Dendritic cell treated with granulocyte-macrophage colony-stimulating factor and Interleukin-4, amounts not matched to agents 40 ng/mL and 50 ng/mL, for 4 days (primary cell): ENCODE measurements at regions not wholly inside any gene's neighbourhood (a gene's known extent, or its start where the extent isn't known, plus 50 kb on each side); places are given as distances from the start of the nearest gene placed in this dataset.

Experiments used
- H3K27ac Mint-ChIP-seq: one replicate; pipeline ENCODE4 v1.8.0; 2022; ENCODE audit warnings: mild to moderate bottlenecking, mixed read lengths
- H3K27me3 Mint-ChIP-seq: one replicate; pipeline ENCODE4 v1.8.0; 2022; ENCODE audit warnings: mild to moderate bottlenecking, mixed read lengths
- H3K36me3 Mint-ChIP-seq: one replicate; pipeline ENCODE4 v1.8.0; 2022; ENCODE audit warnings: low read depth, mixed read lengths
- H3K4me1 Mint-ChIP-seq: one replicate; pipeline ENCODE4 v1.8.0; 2022; ENCODE audit warnings: low read depth, mixed read lengths
- H3K4me3 Mint-ChIP-seq: one replicate; pipeline ENCODE4 v1.8.0; 2022; ENCODE audit warnings: mild to moderate bottlenecking, moderate library complexity, mixed read lengths
- H3K9me3 Mint-ChIP-seq: one replicate; pipeline ENCODE4 v1.8.0; 2022; ENCODE audit warnings: mixed read lengths
- intact Hi-C: fragments of 100-400 bp; cut with micrococcal nuclease; formaldehyde crosslinking; loops from one replicate; pipeline ENCODE4 v1.15.0; 2022

GRCh38 chr7:33743594-33743993, 161.7 kb upstream of the BMPER start:
- Mint-ChIP-seq H3K4me1 (no peaks in the 10 kb centered on the region), H3K27ac (no peak overlapping the region), H3K27me3 (no peaks in the 10 kb centered on the region), H3K4me3 (no peak overlapping the region), H3K9me3 (no peaks in the 10 kb centered on the region), H3K36me3 (no peaks in the 10 kb centered on the region)
- intact Hi-C loops: loop anchor here (5.0 kb wide), 1 partner anchor 556 kb away; no protein-coding TSS in a partner anchor

DNA sequence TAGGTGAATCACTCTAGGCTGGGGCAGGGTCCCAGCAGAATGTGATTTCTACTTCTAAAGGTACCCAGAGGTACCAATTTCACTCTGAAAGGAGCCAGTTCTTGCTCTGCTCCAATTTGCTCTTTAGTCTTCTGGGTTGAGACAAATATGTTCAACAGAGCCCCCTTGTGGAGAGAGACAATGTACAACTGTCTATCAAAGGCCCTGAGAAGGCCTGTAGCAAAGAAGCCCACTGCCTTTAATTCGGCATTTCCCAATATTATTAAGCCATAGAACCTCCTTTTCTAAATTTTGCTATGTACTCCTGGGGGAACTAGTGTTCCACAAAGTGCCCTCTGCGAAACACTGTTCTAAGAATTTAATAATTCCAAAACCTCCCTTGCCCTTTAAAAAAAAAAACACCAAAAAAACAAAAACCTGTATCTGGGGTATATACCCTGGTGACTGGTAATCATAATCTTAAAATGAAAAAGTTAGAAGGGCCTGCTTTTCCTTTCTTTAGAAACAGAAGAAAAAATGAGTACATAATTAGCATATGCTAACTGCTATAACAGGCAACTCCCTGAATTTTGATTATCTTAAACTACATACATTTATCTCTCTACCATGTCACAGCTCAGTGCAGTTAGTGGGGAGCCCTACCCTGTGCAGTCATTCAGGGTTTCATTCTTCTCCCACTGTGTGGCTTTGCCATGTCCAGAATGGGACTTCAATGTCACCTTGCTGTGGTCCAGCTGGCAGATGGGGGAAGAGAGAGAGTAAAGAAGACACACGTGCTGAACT, 160.9 kb upstream of the BMPER start:
- Mint-ChIP-seq H3K9me3 (no peaks in the 10 kb centered on the region), H3K27me3 (no peaks in the 10 kb centered on the region), H3K36me3 (no peaks in the 10 kb centered on the region), H3K27ac (no peak overlapping the region), H3K4me1 (no peaks in the 10 kb centered on the region), H3K4me3 (no peak overlapping the region)
- intact Hi-C loops: loop anchor here (5.0 kb wide), 1 partner anchor 557 kb away; no protein-coding TSS in a partner anchor

DNA sequence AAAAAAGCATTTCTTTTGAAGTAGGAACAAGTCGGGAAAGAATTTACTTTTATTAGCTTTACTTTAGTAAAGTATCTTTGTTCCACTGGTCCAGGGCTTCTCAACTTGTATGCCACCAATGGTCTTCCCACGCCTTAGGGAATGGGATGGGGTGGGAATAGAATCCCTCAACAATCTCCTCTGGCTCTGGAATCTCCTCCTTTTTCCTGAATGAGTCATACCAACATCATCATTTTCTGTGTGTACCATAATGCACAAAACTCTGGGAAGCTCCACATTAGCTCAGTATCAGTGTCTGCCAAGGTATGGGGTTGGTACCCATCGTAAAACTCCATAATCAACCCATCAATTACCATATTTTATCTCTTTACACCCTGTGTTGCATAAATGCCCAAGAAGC, 159.4 kb upstream of the BMPER start:
- Mint-ChIP-seq H3K36me3 (no peaks in the 10 kb centered on the region), H3K27me3 (no peaks in the 10 kb centered on the region), H3K4me3 (no peak overlapping the region), H3K4me1 (no peaks in the 10 kb centered on the region), H3K27ac (no peak overlapping the region), H3K9me3 (no peaks in the 10 kb centered on the region)
- intact Hi-C loops: no loop called here

DNA sequence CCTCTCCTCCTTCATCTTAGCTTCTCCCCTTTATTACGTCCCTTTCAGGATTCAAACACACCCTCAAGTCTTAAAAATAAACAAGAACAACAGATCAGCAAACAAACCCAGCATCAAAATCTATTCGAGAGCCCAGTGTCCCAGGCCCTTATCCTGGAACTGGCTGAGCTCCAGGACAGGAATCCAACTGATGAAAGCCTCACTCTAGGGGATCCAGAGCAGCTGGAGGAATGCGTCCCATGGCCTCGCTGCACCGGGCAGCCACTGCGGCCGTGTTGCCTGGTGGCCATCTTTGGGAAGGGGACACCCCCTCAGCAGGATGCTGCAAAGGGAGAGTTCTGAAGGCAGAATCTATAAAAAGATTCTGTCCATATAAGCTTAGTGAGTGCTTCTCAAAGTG, 156.5 kb upstream of the BMPER start:
- intact Hi-C loops: no loop called here
- Mint-ChIP-seq H3K27ac (no peak overlapping the region), H3K27me3 (no peaks in the 10 kb centered on the region), H3K36me3 (no peaks in the 10 kb centered on the region), H3K4me1 (no peaks in the 10 kb centered on the region), H3K9me3 (no peaks in the 10 kb centered on the region), H3K4me3 (no peak overlapping the region)

DNA sequence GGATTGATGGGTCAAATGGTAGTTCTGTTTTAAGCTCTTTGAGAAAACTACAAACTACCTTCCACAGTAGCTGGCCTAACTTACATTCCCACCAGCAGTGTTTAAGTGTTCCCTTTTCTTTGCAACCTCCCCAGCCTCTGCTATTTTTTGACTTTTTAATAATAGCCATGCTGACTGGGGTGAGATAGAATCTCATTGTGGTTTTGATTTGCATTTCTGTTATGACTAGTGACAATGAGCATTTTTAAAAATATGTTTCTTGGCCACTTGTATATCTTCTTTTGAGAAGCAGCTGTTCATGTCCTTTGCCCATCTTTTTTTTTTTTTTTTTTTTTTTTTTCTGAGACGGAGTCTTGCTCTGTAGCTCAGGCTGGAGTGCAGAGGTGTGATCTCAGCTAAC, 155.2 kb upstream of the BMPER start:
- no peaks in the 10 kb centered on the region for H3K36me3 Mint-ChIP-seq
- H3K4me3 Mint-ChIP-seq: no peak overlapping the region
- no peaks in the 10 kb centered on the region for H3K9me3 Mint-ChIP-seq
- H3K27ac Mint-ChIP-seq: no peak overlapping the region
- no peaks in the 10 kb centered on the region for H3K27me3 Mint-ChIP-seq
- intact Hi-C loops: loop anchor here (5.0 to 10.0 kb wide), 3 partner anchors 145 to 568 kb away; no protein-coding TSS in a partner anchor
- no peaks in the 10 kb centered on the region for H3K4me1 Mint-ChIP-seq

DNA sequence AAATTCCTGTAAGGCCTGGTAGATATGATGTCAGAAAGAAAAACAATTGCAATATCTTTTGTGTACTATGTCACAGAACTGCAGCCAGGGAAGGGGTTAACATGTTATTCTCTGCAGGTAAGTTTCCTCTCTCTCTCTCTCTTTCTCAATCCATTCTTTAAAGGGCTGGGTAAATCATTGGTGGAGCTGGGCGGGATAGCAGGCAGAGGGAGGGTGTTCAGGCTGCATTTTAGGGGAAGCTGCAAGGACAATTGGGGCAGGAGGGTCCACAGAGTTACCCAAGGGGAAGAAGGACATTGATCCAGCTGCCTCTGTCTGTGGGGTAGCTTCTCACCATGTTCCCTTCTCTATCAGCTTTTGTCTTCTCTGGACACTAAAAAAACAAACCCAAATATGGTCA, 153.9 kb upstream of the BMPER start:
- intact Hi-C loops: loop anchor here (5.0 to 10.0 kb wide), 3 partner anchors 143 to 569 kb away; no protein-coding TSS in a partner anchor
- Mint-ChIP-seq H3K9me3 (no peaks in the 10 kb centered on the region), H3K4me3 (no peak overlapping the region), H3K4me1 (no peaks in the 10 kb centered on the region), H3K27me3 (no peaks in the 10 kb centered on the region), H3K27ac (no peak overlapping the region), H3K36me3 (no peaks in the 10 kb centered on the region)

GRCh38 chr7:33753881-33754525, 151.3 kb upstream of the BMPER start:
- intact Hi-C loops: loop anchor here (5.0 to 10.0 kb wide), 3 partner anchors 141 to 572 kb away; no protein-coding TSS in a partner anchor
- Mint-ChIP-seq H3K4me1 (no peaks in the 10 kb centered on the region), H3K27ac (no peak overlapping the region), H3K27me3 (no peaks in the 10 kb centered on the region), H3K9me3 (no peaks in the 10 kb centered on the region), H3K36me3 (no peaks in the 10 kb centered on the region), H3K4me3 (no peak overlapping the region)

GRCh38 chr7:33754933-33755928, 150.1 kb upstream of the BMPER start:
- Mint-ChIP-seq H3K4me3 (no peak overlapping the region), H3K4me1 (no peaks in the 10 kb centered on the region), H3K27ac (no peak overlapping the region), H3K27me3 (no peaks in the 10 kb centered on the region), H3K36me3 (no peaks in the 10 kb centered on the region), H3K9me3 (no peaks in the 10 kb centered on the region)
- intact Hi-C loops: loop anchor here (5.0 to 10.0 kb wide), 3 partner anchors 140 to 573 kb away; no protein-coding TSS in a partner anchor

DNA sequence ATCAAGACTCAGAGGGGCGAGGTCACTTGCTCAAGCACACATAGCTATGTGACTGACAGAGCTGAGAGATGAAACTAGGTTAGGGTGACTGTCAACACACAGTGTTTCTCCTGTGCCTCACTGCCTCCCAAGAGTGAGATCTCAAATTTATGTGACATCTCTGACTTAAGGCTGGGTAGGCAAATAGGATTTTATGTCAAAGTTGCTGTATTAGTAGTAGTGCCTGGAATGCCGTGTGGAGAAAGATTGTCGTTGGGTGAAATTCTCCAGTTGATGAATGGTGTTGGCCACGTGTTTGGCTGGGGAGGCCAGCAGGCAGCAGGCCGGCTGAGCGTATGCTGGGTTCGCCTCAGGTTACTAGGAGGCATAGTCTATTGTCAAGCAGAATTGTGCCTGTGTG, 148.3 kb upstream of the BMPER start:
- Mint-ChIP-seq H3K4me3 (no peak overlapping the region), H3K27ac (no peak overlapping the region), H3K4me1 (no peaks in the 10 kb centered on the region), H3K9me3 (no peaks in the 10 kb centered on the region), H3K27me3 (no peaks in the 10 kb centered on the region), H3K36me3 (no peaks in the 10 kb centered on the region)
- intact Hi-C loops: loop anchor here (10.0 kb wide), 2 partner anchors 138 to 512 kb away; no protein-coding TSS in a partner anchor

DNA sequence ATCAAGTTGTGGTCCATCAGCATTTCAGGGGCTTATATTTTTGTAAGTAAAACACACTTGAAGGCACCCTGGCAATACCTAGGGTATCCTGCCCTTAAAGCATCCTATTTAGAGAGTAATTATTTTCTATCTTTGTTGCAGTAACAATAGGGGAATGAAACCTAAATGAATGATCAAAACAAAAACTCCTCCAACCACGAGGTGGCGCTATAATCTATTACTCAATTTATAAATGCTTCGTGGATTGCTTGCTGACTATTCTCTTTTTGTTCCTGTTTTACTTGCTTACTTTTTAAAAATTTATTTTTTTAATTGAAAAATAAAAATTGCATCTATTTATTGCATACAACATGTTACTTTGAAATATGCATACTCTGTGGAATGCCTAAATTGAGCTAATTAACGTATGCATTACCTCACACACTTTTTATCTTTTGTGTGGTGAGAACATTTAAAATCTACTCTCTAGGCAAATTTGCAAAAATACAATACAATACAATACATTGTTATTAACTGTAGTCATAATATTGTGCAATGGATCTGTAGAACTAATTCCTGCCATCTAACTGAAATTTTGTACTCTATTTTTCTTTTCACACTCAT, 147.7 kb upstream of the BMPER start:
- no peak overlapping the region for H3K4me3 Mint-ChIP-seq
- no peaks in the 10 kb centered on the region for H3K27me3 Mint-ChIP-seq
- no peaks in the 10 kb centered on the region for H3K4me1 Mint-ChIP-seq
- H3K27ac Mint-ChIP-seq: no peak overlapping the region
- H3K9me3 Mint-ChIP-seq: no peaks in the 10 kb centered on the region
- H3K36me3 Mint-ChIP-seq: no peaks in the 10 kb centered on the region
- intact Hi-C loops: loop anchor here (10.0 kb wide), 2 partner anchors 137 to 513 kb away; no protein-coding TSS in a partner anchor

DNA sequence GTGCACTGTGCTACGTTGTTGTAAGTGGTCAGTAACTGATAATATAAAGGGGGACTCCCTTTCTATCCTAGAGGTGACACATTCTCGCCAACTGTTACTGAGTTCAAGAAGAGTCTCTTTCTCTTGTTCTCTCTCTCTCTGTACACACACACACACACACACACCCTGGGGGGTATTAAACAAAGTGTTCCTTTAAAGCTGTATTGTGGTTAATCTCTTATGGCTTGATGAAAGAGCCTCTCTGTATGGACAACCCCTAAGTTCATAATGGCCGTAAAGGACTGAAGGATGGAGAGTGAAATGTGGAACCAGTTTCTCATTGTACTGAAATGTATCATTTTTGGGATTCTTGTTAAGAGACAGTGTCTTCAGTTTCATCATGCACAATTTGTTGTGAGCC, 145.2 kb upstream of the BMPER start:
- no peaks in the 10 kb centered on the region for H3K27me3 Mint-ChIP-seq
- H3K4me3 Mint-ChIP-seq: no peak overlapping the region
- no peaks in the 10 kb centered on the region for H3K36me3 Mint-ChIP-seq
- no peak overlapping the region for H3K27ac Mint-ChIP-seq
- intact Hi-C loops: no loop called here
- no peaks in the 10 kb centered on the region for H3K4me1 Mint-ChIP-seq
- H3K9me3 Mint-ChIP-seq: no peaks in the 10 kb centered on the region

DNA sequence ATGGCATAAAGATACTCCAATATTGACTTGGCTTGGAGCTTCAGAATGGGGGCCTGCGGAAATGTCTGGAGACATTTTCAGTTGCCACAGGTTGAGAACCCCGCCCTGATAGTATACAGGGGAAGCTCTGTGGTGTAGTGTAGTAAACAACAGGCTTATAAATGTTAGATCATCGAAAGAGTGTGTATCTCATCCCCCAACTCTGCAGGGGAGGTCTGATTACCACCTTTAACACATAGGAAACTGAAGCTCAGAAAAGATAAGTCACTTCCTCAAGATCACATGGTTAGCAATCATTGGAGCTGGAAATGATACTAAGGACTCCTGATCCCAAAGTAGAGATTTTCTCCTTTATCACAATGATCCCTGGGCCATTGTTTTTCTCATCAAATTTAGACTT, 144.5 kb upstream of the BMPER start:
- H3K36me3 Mint-ChIP-seq: no peaks in the 10 kb centered on the region
- H3K27ac Mint-ChIP-seq: no peak overlapping the region
- no peaks in the 10 kb centered on the region for H3K4me1 Mint-ChIP-seq
- H3K9me3 Mint-ChIP-seq: no peaks in the 10 kb centered on the region
- H3K4me3 Mint-ChIP-seq: no peak overlapping the region
- intact Hi-C loops: no loop called here
- H3K27me3 Mint-ChIP-seq: no peaks in the 10 kb centered on the region

DNA sequence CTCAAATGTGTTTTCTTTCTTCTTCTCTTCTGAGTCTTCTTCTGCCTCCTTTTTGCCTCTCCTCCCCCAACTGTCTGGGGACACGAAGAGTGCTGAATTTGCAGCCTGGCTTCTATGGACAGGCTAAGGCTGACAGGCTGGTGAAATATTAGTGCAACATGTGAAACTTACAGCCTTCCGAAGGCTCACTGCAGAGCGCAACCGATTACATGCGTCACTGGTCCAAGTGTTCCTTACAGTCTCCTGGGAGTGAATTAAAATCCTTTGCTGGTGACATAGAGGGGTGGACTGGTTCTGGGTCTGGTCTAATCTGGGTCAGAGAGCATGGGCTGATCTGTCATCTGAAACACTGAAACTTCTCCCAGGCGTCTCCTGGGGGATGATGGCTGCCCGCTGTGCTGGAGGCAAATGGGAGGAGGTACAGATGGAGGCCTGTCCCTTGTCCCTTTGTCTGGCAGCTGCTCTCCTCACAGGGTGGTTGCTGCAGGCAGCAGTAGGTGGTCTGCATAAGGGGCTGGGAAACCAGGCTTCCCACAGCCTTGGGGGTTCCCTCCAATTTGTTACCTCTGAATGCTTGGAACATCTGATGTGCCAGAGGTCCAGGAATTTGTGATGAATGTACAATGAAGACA, 143.8 kb upstream of the BMPER start:
- no peaks in the 10 kb centered on the region for H3K27me3 Mint-ChIP-seq
- no peak overlapping the region for H3K27ac Mint-ChIP-seq
- peaks cover 1% of the 10 kb centered on the region for H3K4me1 Mint-ChIP-seq
- no peak overlapping the region for H3K4me3 Mint-ChIP-seq
- intact Hi-C loops: no loop called here
- no peaks in the 10 kb centered on the region for H3K36me3 Mint-ChIP-seq
- no peaks in the 10 kb centered on the region for H3K9me3 Mint-ChIP-seq
